HFFc6 (cell line): ENCODE measurements at regions not wholly inside any gene's neighbourhood (a gene's known extent, or its start where the extent isn't known, plus 50 kb on each side); places are given as distances from the start of the nearest gene placed in this dataset.

ENCODE experiments used
- DNase-seq: peaks from one replicate; pipeline ENCODE4 v3.0.0-alpha.2; 2018
- H3K27ac Mint-ChIP-seq: 2 replicates; pipeline ENCODE4 v1.8.0; 2020; ENCODE audit warnings: mild to moderate bottlenecking, mixed read lengths
- H3K27me3 Mint-ChIP-seq: 2 replicates; pipeline ENCODE4 v1.8.0; 2021; ENCODE audit warnings: mild to moderate bottlenecking, moderate library complexity, mixed read lengths; ENCODE audit not compliant: insufficient read depth
- H3K36me3 Mint-ChIP-seq: 2 replicates; pipeline ENCODE4 v1.8.0; 2021; ENCODE audit warnings: low read depth, mixed read lengths
- H3K4me1 Mint-ChIP-seq: 2 replicates; pipeline ENCODE4 v1.8.0; 2020; ENCODE audit warnings: low read depth, mixed read lengths
- H3K4me3 Mint-ChIP-seq: 2 replicates; pipeline ENCODE4 v1.8.0; 2020; ENCODE audit warnings: mild to moderate bottlenecking, moderate library complexity, mixed read lengths
- H3K9me3 Mint-ChIP-seq: 2 replicates; pipeline ENCODE4 v1.8.0; 2020; ENCODE audit warnings: mild to moderate bottlenecking, mixed read lengths
- CTCF ChIP-seq: fragments of 200-600 bp; sonication (generic); IDR thresholded peaks from 2 replicates; pipeline ENCODE4 v1.5.0; 2021; ENCODE audit warnings: antibody characterized with exemption, mild to moderate bottlenecking

DNA sequence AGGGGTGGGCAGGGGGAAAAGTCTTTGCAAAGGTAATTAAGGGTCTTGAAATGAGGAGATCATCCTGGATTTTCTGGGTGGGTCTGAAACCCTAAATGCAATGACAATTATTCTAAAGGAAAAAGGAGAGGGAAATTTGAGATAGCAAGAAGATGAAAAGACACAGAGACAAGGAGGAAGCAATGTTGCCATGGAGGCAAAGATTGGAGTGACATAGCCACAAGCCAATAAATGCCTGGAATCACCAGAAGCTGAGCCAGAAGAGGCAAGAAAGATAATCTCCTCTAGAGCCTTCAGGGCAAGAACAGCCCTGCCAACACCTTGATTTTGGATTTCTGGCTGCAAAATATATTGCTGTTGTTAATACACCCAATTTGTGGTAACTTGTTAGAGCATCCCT, 1246.3 kb upstream of the PIK3C3 start:
- H3K36me3 Mint-ChIP-seq, result no peaks in the 10 kb centered on the region
- no peaks in the 10 kb centered on the region for H3K27me3 Mint-ChIP-seq
- H3K27ac Mint-ChIP-seq, result no peak overlapping the region
- H3K9me3 Mint-ChIP-seq, result peaks cover 28% of the 10 kb centered on the region
- TF ChIP-seq CTCF, result no peak
- no peaks in the 10 kb centered on the region for H3K4me1 Mint-ChIP-seq
- H3K4me3 Mint-ChIP-seq, result no peak overlapping the region
- no peak for DNase-seq

DNA sequence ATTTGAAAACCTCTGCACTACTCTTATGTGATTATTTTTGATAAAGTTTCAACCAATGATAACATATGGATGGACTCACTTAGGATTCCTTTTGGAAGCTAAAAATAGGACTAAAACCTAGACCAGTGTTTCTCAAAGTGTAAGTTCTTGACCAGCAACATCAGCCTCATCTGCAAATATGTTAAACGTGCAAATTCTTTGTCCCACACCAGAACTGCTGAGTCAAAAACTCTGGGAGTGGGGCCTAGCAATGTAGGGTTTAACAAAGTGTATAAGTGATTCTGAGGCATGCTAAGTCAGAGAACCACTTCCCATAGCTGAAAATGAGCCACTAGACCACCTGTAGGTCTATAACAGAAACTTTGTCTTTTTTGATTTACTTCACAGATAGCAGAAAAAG, 1247.2 kb upstream of the PIK3C3 start:
- no peak for DNase-seq
- Mint-ChIP-seq H3K4me1 (no peaks in the 10 kb centered on the region), H3K27ac (no peak overlapping the region), H3K27me3 (no peaks in the 10 kb centered on the region), H3K9me3 (peaks cover 28% of the 10 kb centered on the region), H3K4me3 (no peak overlapping the region), H3K36me3 (no peaks in the 10 kb centered on the region)
- no peak for TF ChIP-seq CTCF

GRCh38 chr18:40698129-40698528, 1256.9 kb upstream of the PIK3C3 start:
- no peaks in the 10 kb centered on the region for H3K36me3 Mint-ChIP-seq
- H3K27ac Mint-ChIP-seq, result no peak overlapping the region
- TF ChIP-seq CTCF, result no peak
- H3K4me3 Mint-ChIP-seq, result no peak overlapping the region
- no peaks in the 10 kb centered on the region for H3K4me1 Mint-ChIP-seq
- no peaks in the 10 kb centered on the region for H3K27me3 Mint-ChIP-seq
- peaks cover 22% of the 10 kb centered on the region for H3K9me3 Mint-ChIP-seq
- no peak for DNase-seq

DNA sequence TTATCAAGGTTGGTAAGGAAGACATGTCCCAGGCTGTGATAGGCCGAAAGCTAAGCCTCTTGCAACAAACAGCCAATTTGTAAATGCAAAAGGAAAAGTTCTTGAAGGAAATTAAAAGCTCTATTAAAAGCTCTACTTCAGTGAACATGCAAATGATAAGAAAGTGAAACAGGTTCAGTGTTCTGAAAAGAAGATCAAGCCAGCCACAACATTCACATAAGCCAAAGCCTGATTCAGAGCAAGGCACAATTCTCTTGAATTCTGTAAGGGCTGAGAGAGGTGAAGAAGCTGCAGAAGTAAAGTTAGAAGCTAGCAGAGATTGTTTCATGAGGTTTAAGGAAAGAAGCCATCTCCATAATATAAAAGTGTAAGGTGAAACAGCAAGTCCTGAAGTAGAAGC, 1259.5 kb upstream of the PIK3C3 start:
- no peak overlapping the region for H3K27ac Mint-ChIP-seq
- no peak for TF ChIP-seq CTCF
- DNase-seq, result no peak
- no peaks in the 10 kb centered on the region for H3K36me3 Mint-ChIP-seq
- H3K4me3 Mint-ChIP-seq, result no peak overlapping the region
- no peaks in the 10 kb centered on the region for H3K4me1 Mint-ChIP-seq
- peaks cover 17% of the 10 kb centered on the region for H3K9me3 Mint-ChIP-seq
- no peaks in the 10 kb centered on the region for H3K27me3 Mint-ChIP-seq

GRCh38 chr18:40692871-40693270, 1262.2 kb upstream of the PIK3C3 start:
- DNase-seq, result no peak
- no peaks in the 10 kb centered on the region for H3K4me1 Mint-ChIP-seq
- H3K36me3 Mint-ChIP-seq, result no peaks in the 10 kb centered on the region
- no peak overlapping the region for H3K27ac Mint-ChIP-seq
- no peaks in the 10 kb centered on the region; the same call in 1 of the 2 replicates for H3K27me3 Mint-ChIP-seq
- peaks cover 7% of the 10 kb centered on the region for H3K9me3 Mint-ChIP-seq
- no peak for TF ChIP-seq CTCF
- no peak overlapping the region for H3K4me3 Mint-ChIP-seq

- no peak for DNase-seq
- Mint-ChIP-seq H3K4me3 (no peak overlapping the region), H3K4me1 (no peaks in the 10 kb centered on the region), H3K9me3 (no peaks in the 10 kb centered on the region), H3K27me3 (no peaks in the 10 kb centered on the region; the same call in 1 of the 2 replicates), H3K27ac (no peak overlapping the region), H3K36me3 (no peaks in the 10 kb centered on the region)
- no peak for TF ChIP-seq CTCF
Observed at GRCh38 chr18:40690062-40690461, 1265.0 kb upstream of the PIK3C3 start.
